Right lobe of liver (tissue), 4 donors: ENCODE measurements at regions not wholly inside any gene's neighbourhood (a gene's known extent, or its start where the extent isn't known, plus 50 kb on each side); places are given as distances from the start of the nearest gene placed in this dataset.

Source experiments
- POLR2A ChIP-seq: fragments of 450-650 bp; IDR thresholded peaks from one replicate; pipeline ENCODE4 v1.6.1; 2017; ENCODE audit warnings: antibody characterized with exemption, mild to moderate bottlenecking
- TF ChIP-seq, protein P1 (sequence below), 4 donors: fragments of 200-600 bp in 3 of 4; fragments of 450-650 bp in 1 of 4; IDR thresholded peaks; one replicate each; pipeline versions ENCODE4 v1.5.1 to v1.8.0; 2016 to 2022; ENCODE audit warnings: antibody characterized with exemption in 4 of 4, mild to moderate bottlenecking in 2 of 4
- donor health status: DM: no; HTN: no; CAD: no.
- donor health status: DM: no; HTN: no; CAD: no.
- donor health status: DM: no; HTN: yes; CAD: no.

DNA sequence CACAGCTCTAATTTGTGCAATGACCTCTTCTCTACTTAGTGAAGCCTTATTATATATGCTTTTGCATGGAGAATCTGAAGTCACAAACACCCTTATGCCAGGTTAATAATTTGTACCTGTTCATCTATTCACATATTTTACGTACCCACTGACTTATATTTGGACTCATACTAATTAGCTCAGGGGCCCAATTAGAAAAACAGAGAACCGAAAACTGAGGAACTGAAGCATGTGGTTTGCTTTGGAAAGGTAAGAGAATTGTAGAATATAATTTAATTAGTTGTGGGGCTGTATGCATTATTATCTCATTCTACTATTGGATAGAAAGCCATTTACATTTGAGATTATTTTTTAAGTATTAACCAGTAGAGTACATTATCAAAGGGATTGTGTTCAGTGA lies 805.9 kb upstream of the CITED2 start:
- TF ChIP-seq, protein P1, sequence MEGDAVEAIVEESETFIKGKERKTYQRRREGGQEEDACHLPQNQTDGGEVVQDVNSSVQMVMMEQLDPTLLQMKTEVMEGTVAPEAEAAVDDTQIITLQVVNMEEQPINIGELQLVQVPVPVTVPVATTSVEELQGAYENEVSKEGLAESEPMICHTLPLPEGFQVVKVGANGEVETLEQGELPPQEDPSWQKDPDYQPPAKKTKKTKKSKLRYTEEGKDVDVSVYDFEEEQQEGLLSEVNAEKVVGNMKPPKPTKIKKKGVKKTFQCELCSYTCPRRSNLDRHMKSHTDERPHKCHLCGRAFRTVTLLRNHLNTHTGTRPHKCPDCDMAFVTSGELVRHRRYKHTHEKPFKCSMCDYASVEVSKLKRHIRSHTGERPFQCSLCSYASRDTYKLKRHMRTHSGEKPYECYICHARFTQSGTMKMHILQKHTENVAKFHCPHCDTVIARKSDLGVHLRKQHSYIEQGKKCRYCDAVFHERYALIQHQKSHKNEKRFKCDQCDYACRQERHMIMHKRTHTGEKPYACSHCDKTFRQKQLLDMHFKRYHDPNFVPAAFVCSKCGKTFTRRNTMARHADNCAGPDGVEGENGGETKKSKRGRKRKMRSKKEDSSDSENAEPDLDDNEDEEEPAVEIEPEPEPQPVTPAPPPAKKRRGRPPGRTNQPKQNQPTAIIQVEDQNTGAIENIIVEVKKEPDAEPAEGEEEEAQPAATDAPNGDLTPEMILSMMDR (IDR thresholded peaks at IDR 0.05) = no peak
- no peak for TF ChIP-seq POLR2A
